Liver (tissue), 8 donors: ENCODE measurements at regions not wholly inside any gene's neighbourhood (a gene's known extent, or its start where the extent isn't known, plus 50 kb on each side); places are given as distances from the start of the nearest gene placed in this dataset.

ENCODE experiments used
- DNase-seq: peaks from one replicate; pipeline ENCODE4 v3.0.0-alpha.2; 2017; ENCODE audit warnings: low spot score
- H3K27ac ChIP-seq, 2 donors: one replicate each; pipeline ENCODE4 v1.7.0; 2013; ENCODE audit warnings: inconsistent platforms in 2 of 2, low read length in 2 of 2, control low read depth in 1 of 2, low read depth in 1 of 2, mild to moderate bottlenecking in 1 of 2
- H3K27me3 ChIP-seq, 4 donors: one replicate each; pipeline versions ENCODE4 v1.6.1 to v1.7.0; 2013; ENCODE audit warnings: low read length in 3 of 4, inconsistent platforms in 1 of 4, mild to moderate bottlenecking in 1 of 4, moderate library complexity in 1 of 4; ENCODE audit not compliant: control insufficient read depth in 4 of 4, insufficient read depth in 4 of 4
- H3K36me3 ChIP-seq, 4 donors: one replicate each; pipeline versions ENCODE4 v1.6.1 to v1.7.0; 2013; ENCODE audit warnings: low read length in 3 of 4, mild to moderate bottlenecking in 3 of 4, low read depth in 1 of 4, moderate library complexity in 1 of 4; ENCODE audit not compliant: control insufficient read depth in 4 of 4, insufficient read depth in 3 of 4
- H3K4me1 ChIP-seq, 4 donors: one replicate each; pipeline versions ENCODE4 v1.6.1 to v1.7.0; 2013; ENCODE audit warnings: low read length in 3 of 4, mild to moderate bottlenecking in 3 of 4, moderate library complexity in 1 of 4; ENCODE audit not compliant: control insufficient read depth in 4 of 4, insufficient read depth in 4 of 4
- H3K4me3 ChIP-seq, 3 donors: one replicate each; pipeline versions ENCODE4 v1.6.1 to v1.7.0; 2013; ENCODE audit warnings: low read length in 3 of 3, control low read depth in 1 of 3, low read depth in 1 of 3, mild to moderate bottlenecking in 1 of 3
- H3K9ac ChIP-seq, 2 donors: one replicate each; pipeline ENCODE4 v1.7.0; 2013; ENCODE audit warnings: low read length in 2 of 2, mild to moderate bottlenecking in 2 of 2, moderate library complexity in 2 of 2, control low read depth in 1 of 2, low read depth in 1 of 2
- H3K9me3 ChIP-seq, 4 donors: one replicate each; pipeline versions ENCODE4 v1.6.1 to v1.7.0; 2013; ENCODE audit warnings: low read length in 3 of 4; ENCODE audit not compliant: control insufficient read depth in 4 of 4
- CTCF ChIP-seq: fragments of 150-350 bp; IDR thresholded peaks from 2 replicates; pipeline ENCODE4 v1.5.1; 2017; ENCODE audit warnings: improper control_type of control experiment, low read depth, low read length; ENCODE audit not compliant: missing input control
- EGR1 ChIP-seq, 2 donors: IDR thresholded peaks; 2 replicates each; pipeline ENCODE4 v1.6.1; 2016 to 2018; ENCODE audit warnings: antibody characterized with exemption in 2 of 2, low read depth in 2 of 2
- FOXA1 ChIP-seq: IDR thresholded peaks from 2 replicates; pipeline ENCODE4 v1.6.1; 2016; ENCODE audit warnings: antibody characterized with exemption
- FOXA2 ChIP-seq: IDR thresholded peaks from 2 replicates; pipeline ENCODE4 v1.6.1; 2016; ENCODE audit warnings: antibody characterized with exemption
- GABPA ChIP-seq, 2 donors: IDR thresholded peaks in 1 of 2; conservative IDR thresholded peaks in 1 of 2; 2 replicates each; pipeline ENCODE4 v1.6.1; 2016; ENCODE audit warnings: antibody characterized with exemption in 2 of 2, mild to moderate bottlenecking in 1 of 2, moderate library complexity in 1 of 2
- HNF4A ChIP-seq, 2 donors: conservative IDR thresholded peaks; 2 replicates each; pipeline ENCODE4 v1.6.1; 2016; ENCODE audit warnings: antibody characterized with exemption in 2 of 2, mild to moderate bottlenecking in 2 of 2
- HNF4G ChIP-seq: IDR thresholded peaks from 2 replicates; pipeline ENCODE4 v1.6.1; 2016; ENCODE audit warnings: antibody characterized with exemption
- JUND ChIP-seq, 2 donors: IDR thresholded peaks; 2 replicates each; pipeline ENCODE4 v1.6.1; 2016; ENCODE audit warnings: antibody characterized with exemption in 2 of 2
- NR2F2 ChIP-seq: IDR thresholded peaks from 2 replicates; pipeline ENCODE4 v1.6.1; 2016; ENCODE audit warnings: antibody characterized with exemption
- RAD21 ChIP-seq, 2 donors: IDR thresholded peaks; 2 replicates each; pipeline ENCODE4 v1.6.1; 2016; ENCODE audit warnings: antibody characterized with exemption in 2 of 2, mild to moderate bottlenecking in 2 of 2
- REST ChIP-seq: IDR thresholded peaks from 2 replicates; pipeline ENCODE4 v1.6.1; 2016; ENCODE audit warnings: antibody characterized with exemption, mild to moderate bottlenecking
- SP1 ChIP-seq: IDR thresholded peaks from 2 replicates; pipeline ENCODE4 v1.6.1; 2018; ENCODE audit warnings: antibody characterized with exemption, mild to moderate bottlenecking
- TAF1 ChIP-seq: conservative IDR thresholded peaks from 2 replicates; pipeline ENCODE4 v1.6.1; 2016; ENCODE audit warnings: antibody characterized with exemption, mild to moderate bottlenecking
- YY1 ChIP-seq: IDR thresholded peaks from 2 replicates; pipeline ENCODE4 v1.6.1; 2016; ENCODE audit warnings: antibody characterized with exemption, mild to moderate bottlenecking
- WGBS: extraction: QIAGEN DNeasy Blood & Tissue Kit; methylation state at CpG from one replicate; pipeline ENCODE4 v1.1.7; 2013; 5-methylcytosine and 5-hydroxymethylcytosine counted together
- TF ChIP-seq, protein P1 (sequence below): IDR thresholded peaks from 2 replicates; pipeline ENCODE4 v1.6.1; 2016; ENCODE audit warnings: antibody characterized with exemption
- TF ChIP-seq, protein P2 (sequence below): IDR thresholded peaks from 2 replicates; pipeline ENCODE4 v1.6.1; 2016; ENCODE audit warnings: antibody characterized with exemption
- donor health status: healthy.
- donor health status: healthy.
- donor health status: healthy.
- donor health status: healthy.
- donor health status: healthy.

DNA sequence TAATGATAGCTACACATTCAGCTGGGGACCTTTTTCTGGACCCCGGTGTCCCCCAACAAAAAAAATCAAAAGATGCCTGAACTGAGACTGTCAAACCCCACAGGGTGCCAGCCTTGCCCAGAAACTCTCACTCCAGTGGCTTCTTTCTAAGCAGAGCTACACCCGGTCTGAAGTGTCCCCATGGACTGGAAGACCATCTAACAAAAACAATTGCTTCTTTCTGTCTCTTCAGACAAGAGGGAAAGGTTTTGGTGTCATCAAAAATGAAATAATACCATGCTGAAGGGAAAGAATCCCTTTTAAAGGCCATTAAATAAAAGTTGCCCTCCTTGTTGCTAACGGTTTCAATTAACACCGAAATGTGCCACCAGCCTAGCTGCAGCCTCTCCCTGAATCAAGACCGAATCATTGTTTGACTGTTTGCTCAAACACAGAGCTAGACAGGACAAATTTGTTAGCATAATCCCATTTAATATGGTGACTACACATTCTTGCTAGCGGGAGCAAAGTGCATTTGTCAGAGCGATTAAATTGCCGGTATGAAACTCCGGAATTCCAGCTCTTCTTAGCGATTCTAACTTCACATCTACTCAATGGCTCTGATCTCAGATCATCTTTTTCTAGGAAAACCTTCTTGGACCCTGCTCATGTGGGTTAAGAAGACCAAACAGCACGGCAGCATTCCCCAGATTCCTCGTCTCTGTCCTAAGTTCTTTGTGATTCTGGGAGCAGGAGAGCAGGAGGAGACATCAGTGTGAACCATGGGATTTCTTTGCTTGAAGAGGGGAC, 397.5 kb upstream of the PRKCQ start:
- Histone ChIP-seq H3K9me3 (peaks cover 0 to 1% (median 0%) of the 10 kb centered on the region in 4 donors), H3K4me3 (no peak overlapping the region), H3K36me3 (no peaks in the 10 kb centered on the region), H3K27ac (no peak overlapping the region), H3K9ac (no peak overlapping the region), H3K4me1 (no peaks in the 10 kb centered on the region), H3K27me3 (no peaks in the 10 kb centered on the region)
- DNase-seq, result no peak
- TF ChIP-seq FOXA1, result no peak
- TF ChIP-seq, protein P1, sequence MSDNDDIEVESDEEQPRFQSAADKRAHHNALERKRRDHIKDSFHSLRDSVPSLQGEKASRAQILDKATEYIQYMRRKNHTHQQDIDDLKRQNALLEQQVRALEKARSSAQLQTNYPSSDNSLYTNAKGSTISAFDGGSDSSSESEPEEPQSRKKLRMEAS, result no peak
- no peak for TF ChIP-seq SP1
- no peak for TF ChIP-seq EGR1 (IDR thresholded peaks at IDR 0.05; ENCODE audit: low read depth in 2 of 2)
- TF ChIP-seq GABPA (IDR thresholded peaks at IDR 0.05 in 1 of 2, conservative IDR thresholded peaks at IDR 0.05 in 1 of 2), result no peak
- no peak for TF ChIP-seq HNF4G
- no peak for TF ChIP-seq NR2F2
- no peak for TF ChIP-seq FOXA2
- no peak for TF ChIP-seq HNF4A (conservative IDR thresholded peaks at IDR 0.05)
- TF ChIP-seq, protein P2, sequence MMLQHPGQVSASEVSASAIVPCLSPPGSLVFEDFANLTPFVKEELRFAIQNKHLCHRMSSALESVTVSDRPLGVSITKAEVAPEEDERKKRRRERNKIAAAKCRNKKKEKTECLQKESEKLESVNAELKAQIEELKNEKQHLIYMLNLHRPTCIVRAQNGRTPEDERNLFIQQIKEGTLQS, result no peak
- no peak for TF ChIP-seq JUND (IDR thresholded peaks at IDR 0.05)
- no peak for TF ChIP-seq RAD21 (IDR thresholded peaks at IDR 0.05)
- TF ChIP-seq YY1, result no peak
- TF ChIP-seq TAF1, result no peak
- TF ChIP-seq CTCF, result no peak
- 54% methylated on average over 12 of the region's 12 CpGs for WGBS

DNA sequence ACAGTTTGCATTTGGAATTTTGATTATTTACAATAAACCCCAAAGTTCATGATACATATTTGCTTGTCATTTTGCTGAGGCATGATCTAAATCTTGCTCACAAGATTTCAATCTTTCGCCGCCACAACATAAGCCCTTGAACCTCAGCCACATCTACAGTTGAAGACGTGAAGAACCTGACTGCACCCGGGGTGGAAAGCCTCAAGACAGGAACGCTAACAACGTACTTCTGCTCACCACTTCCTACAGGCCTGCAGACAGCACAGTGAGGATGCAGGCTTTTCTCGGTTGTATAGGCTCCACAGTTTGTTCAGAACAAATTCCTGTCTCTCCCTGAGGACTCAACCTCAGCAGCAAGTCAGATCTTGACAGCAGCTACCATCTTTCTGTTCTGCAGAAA, 393.8 kb upstream of the PRKCQ start:
- no peaks in the 10 kb centered on the region for H3K27me3 ChIP-seq
- no peaks in the 10 kb centered on the region for H3K36me3 ChIP-seq
- no peak for DNase-seq
- H3K9ac ChIP-seq, result no peak overlapping the region
- no peaks in the 10 kb centered on the region for H3K4me1 ChIP-seq
- TF ChIP-seq TAF1 (no peak), SP1 (no peak)
- 70% methylated on average over 7 of the region's 7 CpGs for WGBS
- peaks cover 0 to 1% (median 0%) of the 10 kb centered on the region in 4 donors for H3K9me3 ChIP-seq
- no peak overlapping the region for H3K4me3 ChIP-seq
- H3K27ac ChIP-seq, result no peak overlapping the region

DNA sequence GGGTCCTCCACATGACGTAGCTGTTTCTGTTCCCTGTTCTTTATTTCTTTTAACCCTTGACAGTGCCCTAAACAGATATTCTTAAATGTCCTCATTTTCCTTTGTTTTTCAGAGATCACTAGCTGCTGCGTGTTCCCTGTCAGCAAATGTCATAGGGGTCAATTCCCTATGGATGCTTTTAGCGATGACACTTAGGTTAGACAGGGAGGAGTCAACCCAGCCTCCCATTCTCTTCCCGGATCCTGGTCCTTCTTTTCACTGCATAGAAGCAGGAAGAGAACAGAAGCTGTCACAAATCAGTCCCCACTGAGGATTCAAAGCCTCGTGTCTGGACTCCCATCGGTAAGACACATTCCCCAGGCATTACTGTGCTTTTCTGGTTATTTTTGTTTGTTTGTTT, 392.1 kb upstream of the PRKCQ start:
- Histone ChIP-seq H3K27ac (no peak overlapping the region), H3K4me3 (no peak overlapping the region), H3K27me3 (no peaks in the 10 kb centered on the region), H3K36me3 (no peaks in the 10 kb centered on the region), H3K4me1 (no peaks in the 10 kb centered on the region), H3K9me3 (peaks cover 0 to 1% (median 0%) of the 10 kb centered on the region in 4 donors), H3K9ac (no peak overlapping the region)
- WGBS, result 64% methylated on average over 6 of the region's 6 CpGs
- no peak for TF ChIP-seq CTCF
- TF ChIP-seq RAD21 (IDR thresholded peaks at IDR 0.05), result no peak
- TF ChIP-seq HNF4A (conservative IDR thresholded peaks at IDR 0.05), result no peak
- TF ChIP-seq HNF4G, result no peak
- TF ChIP-seq, protein P1, result no peak
- no peak for TF ChIP-seq REST
- TF ChIP-seq JUND (IDR thresholded peaks at IDR 0.05), result no peak
- TF ChIP-seq TAF1, result no peak
- TF ChIP-seq SP1, result no peak
- TF ChIP-seq EGR1 (IDR thresholded peaks at IDR 0.05; ENCODE audit: low read depth in 2 of 2), result no peak
- TF ChIP-seq YY1, result no peak
- DNase-seq, result no peak
